ENCODE measurements at regions not wholly inside any gene's neighbourhood (a gene's known extent, or its start where the extent isn't known, plus 50 kb on each side); places are given as distances from the start of the nearest gene placed in this dataset.

DNA sequence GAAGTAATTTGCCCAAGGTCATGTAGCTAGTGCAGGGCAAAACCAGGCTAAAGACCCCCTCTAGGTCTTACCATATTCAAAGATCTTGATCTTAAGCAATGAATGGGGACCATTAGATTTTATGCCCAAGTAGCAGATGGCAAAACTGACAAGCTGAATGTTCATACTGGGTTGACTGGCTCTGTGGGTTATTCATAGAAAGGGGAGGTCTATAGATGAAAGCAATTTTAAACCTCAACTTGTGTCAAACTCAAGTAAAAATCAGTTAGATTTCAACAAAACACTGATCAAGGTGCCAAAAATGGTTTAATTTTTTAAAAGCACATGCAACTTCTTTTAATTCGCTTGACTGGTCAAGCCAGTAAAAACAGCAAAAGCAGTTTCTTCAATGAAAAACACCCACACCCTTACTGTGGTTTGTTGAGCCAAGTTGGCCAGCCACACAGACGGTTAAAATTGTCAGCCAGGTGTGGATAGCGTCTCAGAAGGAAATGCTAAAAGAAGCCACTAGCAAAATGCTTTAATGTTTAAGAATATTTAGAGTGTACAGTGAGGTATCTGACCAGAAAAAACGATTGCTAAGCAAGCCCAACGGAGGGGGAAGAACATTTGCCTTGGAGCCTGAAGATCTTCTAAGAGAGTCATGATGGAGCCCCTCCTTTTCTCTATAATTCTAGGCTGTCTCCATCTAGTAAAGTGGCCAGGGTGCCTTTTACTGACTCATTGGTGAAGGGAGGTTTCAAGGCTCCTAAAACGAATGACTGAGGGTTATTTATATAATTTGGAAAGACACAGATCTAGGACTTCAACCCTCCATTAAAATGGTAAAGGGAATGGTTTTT is 539.6 kb upstream of the CLINT1 start:
- TF ChIP-seq EZH2 (IDR thresholded peaks at IDR 0.05; ENCODE audit: borderline replicate concordance) (no peak), EZH2phosphoT487 (IDR thresholded peaks at IDR 0.05; ENCODE audit: low read depth, severe bottlenecking, unreplicated experiment) (no peak)
- TF ChIP-seq, protein P1, sequence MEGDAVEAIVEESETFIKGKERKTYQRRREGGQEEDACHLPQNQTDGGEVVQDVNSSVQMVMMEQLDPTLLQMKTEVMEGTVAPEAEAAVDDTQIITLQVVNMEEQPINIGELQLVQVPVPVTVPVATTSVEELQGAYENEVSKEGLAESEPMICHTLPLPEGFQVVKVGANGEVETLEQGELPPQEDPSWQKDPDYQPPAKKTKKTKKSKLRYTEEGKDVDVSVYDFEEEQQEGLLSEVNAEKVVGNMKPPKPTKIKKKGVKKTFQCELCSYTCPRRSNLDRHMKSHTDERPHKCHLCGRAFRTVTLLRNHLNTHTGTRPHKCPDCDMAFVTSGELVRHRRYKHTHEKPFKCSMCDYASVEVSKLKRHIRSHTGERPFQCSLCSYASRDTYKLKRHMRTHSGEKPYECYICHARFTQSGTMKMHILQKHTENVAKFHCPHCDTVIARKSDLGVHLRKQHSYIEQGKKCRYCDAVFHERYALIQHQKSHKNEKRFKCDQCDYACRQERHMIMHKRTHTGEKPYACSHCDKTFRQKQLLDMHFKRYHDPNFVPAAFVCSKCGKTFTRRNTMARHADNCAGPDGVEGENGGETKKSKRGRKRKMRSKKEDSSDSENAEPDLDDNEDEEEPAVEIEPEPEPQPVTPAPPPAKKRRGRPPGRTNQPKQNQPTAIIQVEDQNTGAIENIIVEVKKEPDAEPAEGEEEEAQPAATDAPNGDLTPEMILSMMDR (IDR thresholded peaks at IDR 0.05; ENCODE audit: poor library complexity), result no peak
- H3K79me2 ChIP-seq, result no peaks in the 10 kb centered on the region
- H3K4me2 ChIP-seq, result no peak overlapping the region
- DNase-seq (ENCODE audit: low spot score), result no peak
- H4K20me1 ChIP-seq (ENCODE audit: insufficient read depth, poor library complexity, severe bottlenecking), result no peaks in the 10 kb centered on the region
- H3K36me3 ChIP-seq (replicated peaks; ENCODE audit: insufficient read depth, low read depth), result no peaks in the 10 kb centered on the region
- no peak overlapping the region for H2AFZ ChIP-seq
- no peaks in the 10 kb centered on the region for H3K27me3 ChIP-seq
- no peaks in the 10 kb centered on the region for H3K9me3 ChIP-seq (ENCODE audit: low read depth)
- H3K9me2 ChIP-seq (replicated peaks; ENCODE audit: insufficient read depth), result no peaks in the 10 kb centered on the region
- 74% methylated on average over 6 of the region's 6 CpGs for WGBS (ENCODE audit: low lambda C conversion rate, missing lambda C conversion rate)
- no peaks in the 10 kb centered on the region for H3K4me1 ChIP-seq (ENCODE audit: insufficient read depth)
- no peak overlapping the region for H3K27ac ChIP-seq
- H3K4me3 ChIP-seq, result no peak overlapping the region

DNA sequence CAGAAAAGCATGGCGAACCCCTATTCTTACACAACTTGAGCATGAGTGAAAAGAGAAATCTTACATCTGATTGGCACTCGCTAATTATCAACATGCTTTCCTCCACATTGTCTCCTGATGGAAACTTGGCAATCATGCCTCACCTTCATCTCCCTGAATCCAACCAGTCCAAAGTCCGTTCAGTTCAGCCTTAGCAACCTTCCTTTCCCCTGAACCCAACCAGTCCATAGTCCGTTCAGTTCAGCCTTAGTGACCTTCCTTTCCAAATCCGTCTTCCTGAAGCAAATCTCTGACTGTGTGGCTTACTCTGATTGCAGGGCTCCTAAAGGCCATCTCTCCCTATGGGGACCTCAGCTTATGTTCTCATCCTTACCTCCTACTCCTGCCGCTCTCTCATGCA is 538.3 kb upstream of the CLINT1 start:
- Histone ChIP-seq H3K36me3 (replicated peaks; ENCODE audit: insufficient read depth, low read depth) (no peaks in the 10 kb centered on the region), H3K4me1 (ENCODE audit: insufficient read depth) (no peaks in the 10 kb centered on the region), H3K79me2 (no peaks in the 10 kb centered on the region), H4K20me1 (ENCODE audit: insufficient read depth, poor library complexity, severe bottlenecking) (no peaks in the 10 kb centered on the region), H3K4me3 (no peak overlapping the region), H3K27me3 (no peaks in the 10 kb centered on the region), H3K4me2 (no peak overlapping the region), H2AFZ (no peak overlapping the region), H3K27ac (no peak overlapping the region), H3K9me3 (ENCODE audit: low read depth) (no peaks in the 10 kb centered on the region), H3K9me2 (replicated peaks; ENCODE audit: insufficient read depth) (no peaks in the 10 kb centered on the region)
- no peak for DNase-seq (ENCODE audit: low spot score)
- WGBS (ENCODE audit: low lambda C conversion rate, missing lambda C conversion rate), result 85% methylated on average over 6 of the region's 6 CpGs
- TF ChIP-seq, protein P1 (IDR thresholded peaks at IDR 0.05; ENCODE audit: poor library complexity), result no peak
- TF ChIP-seq EZH2 (IDR thresholded peaks at IDR 0.05; ENCODE audit: borderline replicate concordance), result no peak
- no peak for TF ChIP-seq EZH2phosphoT487 (IDR thresholded peaks at IDR 0.05; ENCODE audit: low read depth, severe bottlenecking, unreplicated experiment)

DNA sequence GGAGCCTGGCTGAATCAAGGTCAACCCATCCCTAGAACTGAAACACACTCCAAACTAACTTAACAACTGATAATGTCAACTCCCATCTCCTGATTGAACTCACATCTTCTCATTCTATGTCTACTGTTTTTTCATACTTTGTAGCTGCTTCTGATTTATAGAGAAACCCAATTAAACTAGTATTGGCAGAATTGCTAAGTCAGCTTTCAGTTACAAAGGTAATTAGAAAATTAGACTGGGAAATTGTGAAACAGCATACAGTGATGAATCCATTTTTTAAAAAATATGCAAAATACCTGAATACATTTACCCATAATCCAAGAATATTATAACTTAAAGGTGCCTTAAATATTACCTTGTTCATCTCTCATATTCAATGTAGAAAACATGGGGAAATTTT is 535.2 kb upstream of the CLINT1 start:
- no peak overlapping the region for H3K4me2 ChIP-seq
- no peaks in the 10 kb centered on the region for H3K36me3 ChIP-seq (replicated peaks; ENCODE audit: insufficient read depth, low read depth)
- no peaks in the 10 kb centered on the region for H3K9me2 ChIP-seq (replicated peaks; ENCODE audit: insufficient read depth)
- no peaks in the 10 kb centered on the region for H3K27me3 ChIP-seq
- no peaks in the 10 kb centered on the region for H3K4me1 ChIP-seq (ENCODE audit: insufficient read depth)
- H4K20me1 ChIP-seq (ENCODE audit: insufficient read depth, poor library complexity, severe bottlenecking), result no peaks in the 10 kb centered on the region
- H3K79me2 ChIP-seq, result no peaks in the 10 kb centered on the region
- no peaks in the 10 kb centered on the region for H3K9me3 ChIP-seq (ENCODE audit: low read depth)
- no peak for TF ChIP-seq EZH2phosphoT487 (IDR thresholded peaks at IDR 0.05; ENCODE audit: low read depth, severe bottlenecking, unreplicated experiment)
- TF ChIP-seq EZH2 (IDR thresholded peaks at IDR 0.05; ENCODE audit: borderline replicate concordance), result no peak
- TF ChIP-seq, protein P1 (IDR thresholded peaks at IDR 0.05; ENCODE audit: poor library complexity), result no peak
- no peak overlapping the region for H3K27ac ChIP-seq
- H3K4me3 ChIP-seq, result no peak overlapping the region
- DNase-seq (ENCODE audit: low spot score), result no peak
- H2AFZ ChIP-seq, result no peak overlapping the region
